ENCODE measurements at regions not wholly inside any gene's neighbourhood (a gene's known extent, or its start where the extent isn't known, plus 50 kb on each side); places are given as distances from the start of the nearest gene placed in this dataset.

DNA sequence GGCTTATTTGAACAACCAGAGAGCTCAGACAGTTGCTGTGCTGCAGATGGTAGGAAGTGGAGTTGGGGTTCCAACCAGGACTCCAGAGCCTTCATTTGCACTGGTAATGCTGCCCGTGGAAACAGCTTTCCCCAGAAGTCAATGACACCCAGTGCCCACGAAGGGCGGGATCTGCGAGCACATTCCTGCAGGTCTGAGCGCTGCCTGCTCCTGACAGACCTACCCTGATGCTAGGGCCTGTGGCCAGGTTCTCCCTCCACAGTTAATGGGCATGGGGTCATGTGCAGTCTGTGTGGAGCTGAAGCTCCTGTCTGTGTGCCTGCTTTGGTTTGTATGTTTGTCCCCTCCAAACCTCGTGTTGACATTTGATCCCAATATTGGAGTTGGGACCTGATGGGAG lies 299.0 kb upstream of the HS6ST1 start:
- intact Hi-C loops (cut with micrococcal nuclease), result no loop called here
- Histone ChIP-seq H3K36me3 (no peaks in the 10 kb centered on the region), H3K4me1 (no peaks in the 10 kb centered on the region), H3K27ac (replicated peaks) (no peak overlapping the region), H3K9me3 (replicated peaks) (no peaks in the 10 kb centered on the region), H3K27me3 (ENCODE audit: low read depth) (peaks cover 2% of the 10 kb centered on the region), H3K4me3 (no peak overlapping the region)
- no peak for DNase-seq
- TF ChIP-seq, protein P1, sequence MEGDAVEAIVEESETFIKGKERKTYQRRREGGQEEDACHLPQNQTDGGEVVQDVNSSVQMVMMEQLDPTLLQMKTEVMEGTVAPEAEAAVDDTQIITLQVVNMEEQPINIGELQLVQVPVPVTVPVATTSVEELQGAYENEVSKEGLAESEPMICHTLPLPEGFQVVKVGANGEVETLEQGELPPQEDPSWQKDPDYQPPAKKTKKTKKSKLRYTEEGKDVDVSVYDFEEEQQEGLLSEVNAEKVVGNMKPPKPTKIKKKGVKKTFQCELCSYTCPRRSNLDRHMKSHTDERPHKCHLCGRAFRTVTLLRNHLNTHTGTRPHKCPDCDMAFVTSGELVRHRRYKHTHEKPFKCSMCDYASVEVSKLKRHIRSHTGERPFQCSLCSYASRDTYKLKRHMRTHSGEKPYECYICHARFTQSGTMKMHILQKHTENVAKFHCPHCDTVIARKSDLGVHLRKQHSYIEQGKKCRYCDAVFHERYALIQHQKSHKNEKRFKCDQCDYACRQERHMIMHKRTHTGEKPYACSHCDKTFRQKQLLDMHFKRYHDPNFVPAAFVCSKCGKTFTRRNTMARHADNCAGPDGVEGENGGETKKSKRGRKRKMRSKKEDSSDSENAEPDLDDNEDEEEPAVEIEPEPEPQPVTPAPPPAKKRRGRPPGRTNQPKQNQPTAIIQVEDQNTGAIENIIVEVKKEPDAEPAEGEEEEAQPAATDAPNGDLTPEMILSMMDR (IDR thresholded peaks at IDR 0.05; ENCODE audit: borderline replicate concordance), result no peak

DNA sequence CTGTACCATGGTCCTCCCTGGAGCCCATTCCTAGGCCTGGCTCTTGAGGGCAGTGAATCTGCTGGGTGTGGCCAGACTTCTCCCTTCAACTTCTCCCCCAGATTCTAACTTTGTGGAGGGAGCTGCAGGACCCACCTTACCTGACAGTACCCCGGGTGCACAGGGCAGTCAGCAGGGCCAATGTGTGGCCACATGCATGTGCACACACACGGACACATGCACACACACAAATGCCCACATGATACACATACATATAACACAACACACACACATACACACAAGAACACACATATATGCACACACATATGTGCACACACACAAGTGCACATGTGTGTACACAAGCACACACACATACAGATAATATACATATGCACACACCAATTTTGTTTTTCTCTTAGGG lies 300.0 kb upstream of the HS6ST1 start:
- no peaks in the 10 kb centered on the region for H3K4me1 ChIP-seq
- no peak for DNase-seq
- no peak overlapping the region for H3K27ac ChIP-seq (replicated peaks)
- intact Hi-C loops (cut with micrococcal nuclease), result no loop called here
- no peaks in the 10 kb centered on the region for H3K9me3 ChIP-seq (replicated peaks)
- TF ChIP-seq, protein P1 (IDR thresholded peaks at IDR 0.05; ENCODE audit: borderline replicate concordance), result no peak
- H3K4me3 ChIP-seq, result no peak overlapping the region
- no peaks in the 10 kb centered on the region for H3K36me3 ChIP-seq
- H3K27me3 ChIP-seq (ENCODE audit: low read depth), result no peaks in the 10 kb centered on the region

DNA sequence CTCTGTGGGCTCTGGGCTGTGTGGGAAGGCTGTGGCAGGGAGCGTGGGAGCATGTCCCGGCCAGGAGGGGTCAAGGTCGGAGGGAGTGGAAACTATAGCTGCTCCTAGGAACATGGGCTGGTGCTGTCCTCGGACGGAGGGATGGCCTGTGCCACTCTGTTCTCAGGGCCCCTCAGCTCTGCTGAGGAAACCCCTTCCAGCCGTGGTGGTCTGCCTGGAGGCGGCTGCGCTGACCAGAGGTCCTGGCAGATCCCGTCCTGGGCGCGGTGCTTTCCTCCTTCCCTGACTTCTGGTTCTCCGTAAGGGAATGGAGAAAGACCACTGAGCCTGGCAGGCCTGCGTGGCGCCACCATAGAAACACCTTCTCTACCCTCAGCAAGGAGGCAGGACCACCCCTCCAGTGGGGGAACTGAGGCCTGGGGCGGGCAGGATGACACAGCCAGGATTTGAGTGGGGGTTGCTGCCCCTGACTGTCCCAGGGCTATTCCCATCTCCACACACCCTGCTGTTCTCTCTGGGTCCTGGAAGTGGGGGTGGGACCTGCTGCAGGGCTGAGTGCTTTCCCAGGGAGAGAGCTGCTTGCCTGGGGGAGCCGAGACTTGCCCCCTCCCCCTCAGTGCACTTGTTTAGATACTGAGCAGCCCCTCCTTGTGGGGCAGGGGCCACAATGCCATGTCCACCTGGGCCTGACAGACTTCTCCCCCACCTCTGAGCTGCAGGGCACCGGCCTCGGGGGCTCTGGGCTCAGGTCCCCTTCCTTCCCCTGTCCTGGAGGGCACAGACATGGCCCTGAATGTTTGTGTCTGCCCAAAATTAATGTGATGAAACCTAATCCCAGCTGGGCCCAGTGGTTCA lies 301.0 kb upstream of the HS6ST1 start:
- Histone ChIP-seq H3K36me3 (no peaks in the 10 kb centered on the region), H3K27me3 (ENCODE audit: low read depth) (no peaks in the 10 kb centered on the region), H3K27ac (replicated peaks) (no peak overlapping the region), H3K4me3 (no peak overlapping the region), H3K4me1 (no peaks in the 10 kb centered on the region), H3K9me3 (replicated peaks) (no peaks in the 10 kb centered on the region)
- TF ChIP-seq, protein P1 (IDR thresholded peaks at IDR 0.05; ENCODE audit: borderline replicate concordance), result no peak
- intact Hi-C loops (cut with micrococcal nuclease), result no loop called here
- no peak for DNase-seq

DNA sequence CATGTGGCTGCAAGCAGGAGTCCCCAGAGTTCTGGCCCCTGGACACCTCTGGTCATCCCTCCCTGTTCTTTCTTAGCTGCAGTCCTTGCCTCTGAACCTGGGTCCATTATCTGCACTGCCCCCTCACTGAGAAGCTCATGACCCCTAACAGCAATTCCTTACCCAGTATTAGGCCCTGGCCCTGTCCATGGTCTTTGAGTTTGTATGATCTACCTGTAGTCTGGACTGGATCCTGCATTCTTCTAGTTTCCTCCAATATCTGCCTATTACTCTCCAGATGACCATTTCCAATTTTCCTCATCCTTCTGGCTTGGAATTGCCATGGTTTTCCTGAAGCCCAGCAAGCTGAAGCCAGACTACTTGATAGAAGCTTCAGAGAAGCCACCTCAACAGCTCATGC lies 302.4 kb upstream of the HS6ST1 start:
- intact Hi-C loops (cut with micrococcal nuclease), result no loop called here
- H3K9me3 ChIP-seq (replicated peaks), result no peaks in the 10 kb centered on the region

DNA sequence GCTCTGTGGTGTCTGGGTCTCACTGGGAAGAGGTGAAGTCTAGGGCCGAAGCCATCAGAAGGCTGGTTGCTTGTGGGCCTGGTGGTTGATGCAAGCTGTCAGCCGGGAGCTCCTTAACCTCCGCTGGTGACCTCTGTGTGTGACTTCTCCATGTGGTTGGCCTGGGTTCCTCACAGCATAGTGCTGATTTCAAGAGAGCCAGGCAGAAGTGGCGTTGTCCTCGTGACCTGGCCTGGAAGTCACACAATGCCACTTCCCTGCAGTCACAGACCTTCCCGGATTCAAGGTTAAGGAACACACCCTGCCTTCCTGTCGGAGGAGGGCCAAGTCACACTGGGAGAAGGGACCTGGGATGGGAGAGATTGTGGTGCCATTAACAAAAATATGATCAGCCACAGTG lies 303.7 kb upstream of the HS6ST1 start:
- intact Hi-C loops (cut with micrococcal nuclease), result no loop called here
- H3K4me3 ChIP-seq, result no peak overlapping the region
- TF ChIP-seq, protein P1 (IDR thresholded peaks at IDR 0.05; ENCODE audit: borderline replicate concordance), result no peak
- H3K4me1 ChIP-seq, result no peaks in the 10 kb centered on the region
- H3K9me3 ChIP-seq (replicated peaks), result no peaks in the 10 kb centered on the region
- H3K27me3 ChIP-seq (ENCODE audit: low read depth), result peaks cover 1% of the 10 kb centered on the region
- H3K27ac ChIP-seq (replicated peaks), result no peak overlapping the region
- DNase-seq, result no peak
- no peaks in the 10 kb centered on the region for H3K36me3 ChIP-seq

More for the DNA sequence above, 302.4 kb upstream of the HS6ST1 start:
- no peak overlapping the region for H3K4me3 ChIP-seq
- no peaks in the 10 kb centered on the region for H3K27me3 ChIP-seq (ENCODE audit: low read depth)
- no peak overlapping the region for H3K27ac ChIP-seq (replicated peaks)
- TF ChIP-seq, protein P1 (IDR thresholded peaks at IDR 0.05; ENCODE audit: borderline replicate concordance), result no peak
- no peak for DNase-seq
- no peaks in the 10 kb centered on the region for H3K4me1 ChIP-seq
- no peaks in the 10 kb centered on the region for H3K36me3 ChIP-seq

Measured in left ventricle myocardium inferior (tissue), 1 donor.